ENCODE measurements at regions not wholly inside any gene's neighbourhood (a gene's known extent, or its start where the extent isn't known, plus 50 kb on each side); places are given as distances from the start of the nearest gene placed in this dataset.

- TF ChIP-seq CTCF (conservative IDR thresholded peaks at IDR 0.05), result no peak
- Mint-ChIP-seq H3K4me3 (no peak overlapping the region), H3K36me3 (ENCODE audit: low read depth) (no peaks in the 10 kb centered on the region), H3K27ac (ENCODE audit: unreplicated experiment) (no peak overlapping the region), H3K4me1 (peaks cover 13% of the 10 kb centered on the region), H3K9me3 (peaks cover 11% of the 10 kb centered on the region), H3K27me3 (ENCODE audit: low read depth) (no peaks in the 10 kb centered on the region)
- DNase-seq (ENCODE audit: low read depth, low spot score), result no peak
These were observed 188.9 kb downstream of the TENT4A start for GRCh38 chr5:6902094-6902493.

- Mint-ChIP-seq H3K4me1 (peaks cover 13% of the 10 kb centered on the region), H3K9me3 (peaks cover 9% of the 10 kb centered on the region), H3K27me3 (ENCODE audit: low read depth) (no peaks in the 10 kb centered on the region), H3K4me3 (no peak overlapping the region), H3K36me3 (ENCODE audit: low read depth) (no peaks in the 10 kb centered on the region), H3K27ac (ENCODE audit: unreplicated experiment) (no peak overlapping the region)
- TF ChIP-seq CTCF (conservative IDR thresholded peaks at IDR 0.05), result no peak
- DNase-seq (ENCODE audit: low read depth, low spot score), result no peak
These were observed 189.4 kb downstream of the TENT4A start for GRCh38 chr5:6902597-6902996.

- Mint-ChIP-seq H3K27me3 (ENCODE audit: low read depth) (no peaks in the 10 kb centered on the region), H3K27ac (ENCODE audit: unreplicated experiment) (no peak overlapping the region), H3K4me1 (peaks cover 13% of the 10 kb centered on the region), H3K9me3 (peaks cover 5% of the 10 kb centered on the region), H3K36me3 (ENCODE audit: low read depth) (no peaks in the 10 kb centered on the region), H3K4me3 (no peak overlapping the region)
- DNase-seq (ENCODE audit: low read depth, low spot score), result no peak
- no peak for TF ChIP-seq CTCF (conservative IDR thresholded peaks at IDR 0.05)
These were observed 190.7 kb downstream of the TENT4A start for GRCh38 chr5:6903934-6904333.

GRCh38 chr5:6904860-6905259, 191.6 kb downstream of the TENT4A start:
- Mint-ChIP-seq H3K4me3 (no peak overlapping the region), H3K9me3 (peaks cover 5% of the 10 kb centered on the region), H3K4me1 (peaks cover 13% of the 10 kb centered on the region), H3K36me3 (ENCODE audit: low read depth) (no peaks in the 10 kb centered on the region), H3K27me3 (ENCODE audit: low read depth) (peaks cover 2% of the 10 kb centered on the region), H3K27ac (ENCODE audit: unreplicated experiment) (no peak overlapping the region)
- no peak for TF ChIP-seq CTCF (conservative IDR thresholded peaks at IDR 0.05)
- DNase-seq (ENCODE audit: low read depth, low spot score), result no peak

GRCh38 chr5:6905423-6905822, 192.2 kb downstream of the TENT4A start:
- Mint-ChIP-seq H3K4me1 (peaks cover 7% of the 10 kb centered on the region), H3K27me3 (ENCODE audit: low read depth) (peaks cover 2% of the 10 kb centered on the region), H3K9me3 (peaks cover 5% of the 10 kb centered on the region), H3K4me3 (no peak overlapping the region), H3K27ac (ENCODE audit: unreplicated experiment) (no peak overlapping the region), H3K36me3 (ENCODE audit: low read depth) (no peaks in the 10 kb centered on the region)
- TF ChIP-seq CTCF (conservative IDR thresholded peaks at IDR 0.05), result no peak
- no peak for DNase-seq (ENCODE audit: low read depth, low spot score)

- no peak for DNase-seq (ENCODE audit: low read depth, low spot score)
- Mint-ChIP-seq H3K36me3 (ENCODE audit: low read depth) (no peaks in the 10 kb centered on the region), H3K4me3 (no peak overlapping the region), H3K4me1 (peaks cover 2% of the 10 kb centered on the region), H3K27me3 (ENCODE audit: low read depth) (peaks cover 2% of the 10 kb centered on the region), H3K9me3 (peaks cover 5% of the 10 kb centered on the region), H3K27ac (ENCODE audit: unreplicated experiment) (no peak overlapping the region)
- no peak for TF ChIP-seq CTCF (conservative IDR thresholded peaks at IDR 0.05)
These were observed 192.7 kb downstream of the TENT4A start for GRCh38 chr5:6905883-6906282.
